ENCODE measurements at regions not wholly inside any gene's neighbourhood (a gene's known extent, or its start where the extent isn't known, plus 50 kb on each side); places are given as distances from the start of the nearest gene placed in this dataset.

- H3K27me3 ChIP-seq (ENCODE audit: control insufficient read depth, insufficient read depth, low read length) = peaks cover 40% of the 10 kb centered on the region
- no peak overlapping the region for H3K4me3 ChIP-seq (ENCODE audit: low read depth, low read length)
- TF ChIP-seq, protein P1, sequence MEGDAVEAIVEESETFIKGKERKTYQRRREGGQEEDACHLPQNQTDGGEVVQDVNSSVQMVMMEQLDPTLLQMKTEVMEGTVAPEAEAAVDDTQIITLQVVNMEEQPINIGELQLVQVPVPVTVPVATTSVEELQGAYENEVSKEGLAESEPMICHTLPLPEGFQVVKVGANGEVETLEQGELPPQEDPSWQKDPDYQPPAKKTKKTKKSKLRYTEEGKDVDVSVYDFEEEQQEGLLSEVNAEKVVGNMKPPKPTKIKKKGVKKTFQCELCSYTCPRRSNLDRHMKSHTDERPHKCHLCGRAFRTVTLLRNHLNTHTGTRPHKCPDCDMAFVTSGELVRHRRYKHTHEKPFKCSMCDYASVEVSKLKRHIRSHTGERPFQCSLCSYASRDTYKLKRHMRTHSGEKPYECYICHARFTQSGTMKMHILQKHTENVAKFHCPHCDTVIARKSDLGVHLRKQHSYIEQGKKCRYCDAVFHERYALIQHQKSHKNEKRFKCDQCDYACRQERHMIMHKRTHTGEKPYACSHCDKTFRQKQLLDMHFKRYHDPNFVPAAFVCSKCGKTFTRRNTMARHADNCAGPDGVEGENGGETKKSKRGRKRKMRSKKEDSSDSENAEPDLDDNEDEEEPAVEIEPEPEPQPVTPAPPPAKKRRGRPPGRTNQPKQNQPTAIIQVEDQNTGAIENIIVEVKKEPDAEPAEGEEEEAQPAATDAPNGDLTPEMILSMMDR (IDR thresholded peaks at IDR 0.05; ENCODE audit: insufficient read depth, low read length, poor library complexity, severe bottlenecking) = peak; percentile 76
- no peaks in the 10 kb centered on the region for H3K36me3 ChIP-seq (ENCODE audit: control insufficient read depth, insufficient read depth, low read length)
- DNase-seq (ENCODE audit: low read depth) = peak; percentile 14
Measured at GRCh38 chr1:157193702-157194391, 55.7 kb upstream of the ETV3 start.

DNA sequence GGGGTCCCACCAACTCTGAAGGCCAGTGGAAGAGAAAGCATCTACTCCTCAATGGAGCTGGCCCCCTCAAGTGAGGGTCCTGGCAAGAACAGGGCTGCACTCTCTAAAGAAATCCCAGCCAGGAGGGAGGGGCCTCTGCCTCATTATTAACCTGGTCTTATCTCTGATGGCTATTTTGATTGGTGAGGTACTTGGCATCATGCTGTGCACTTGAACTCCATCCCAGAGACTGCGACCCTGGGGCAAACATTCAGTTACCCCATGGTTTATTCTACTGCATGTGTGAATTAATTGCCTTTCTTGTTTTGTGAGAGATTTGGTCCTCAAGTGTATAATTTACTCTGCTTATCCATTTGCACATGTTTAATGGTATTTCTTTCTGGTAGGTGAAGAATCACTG is 55.0 kb upstream of the ETV3 start:
- no peak for DNase-seq (ENCODE audit: low read depth)
- peaks cover 40% of the 10 kb centered on the region for H3K27me3 ChIP-seq (ENCODE audit: control insufficient read depth, insufficient read depth, low read length)
- TF ChIP-seq, protein P1 (IDR thresholded peaks at IDR 0.05; ENCODE audit: insufficient read depth, low read length, poor library complexity, severe bottlenecking) = no peak
- H3K4me3 ChIP-seq (ENCODE audit: low read depth, low read length) = no peak overlapping the region
- H3K36me3 ChIP-seq (ENCODE audit: control insufficient read depth, insufficient read depth, low read length) = no peaks in the 10 kb centered on the region

- Histone ChIP-seq H3K4me3 (ENCODE audit: low read depth, low read length) (no peak overlapping the region), H3K36me3 (ENCODE audit: control insufficient read depth, insufficient read depth, low read length) (no peaks in the 10 kb centered on the region), H3K27me3 (ENCODE audit: control insufficient read depth, insufficient read depth, low read length) (peaks cover 38% of the 10 kb centered on the region)
- TF ChIP-seq, protein P1 (IDR thresholded peaks at IDR 0.05; ENCODE audit: insufficient read depth, low read length, poor library complexity, severe bottlenecking) = no peak
- DNase-seq (ENCODE audit: low read depth) = no peak
Measured at GRCh38 chr1:157189986-157190982, 52.1 kb upstream of the ETV3 start.

- Histone ChIP-seq H3K36me3 (ENCODE audit: control insufficient read depth, insufficient read depth, low read length) (no peaks in the 10 kb centered on the region), H3K4me3 (ENCODE audit: low read depth, low read length) (no peak overlapping the region), H3K27me3 (ENCODE audit: control insufficient read depth, insufficient read depth, low read length) (peaks cover 29% of the 10 kb centered on the region)
- DNase-seq (ENCODE audit: low read depth) = no peak
- TF ChIP-seq, protein P1 (IDR thresholded peaks at IDR 0.05; ENCODE audit: insufficient read depth, low read length, poor library complexity, severe bottlenecking) = no peak
Measured at GRCh38 chr1:157189096-157189495, 50.9 kb upstream of the ETV3 start.
